ENCODE measurements at regions not wholly inside any gene's neighbourhood (a gene's known extent, or its start where the extent isn't known, plus 50 kb on each side); places are given as distances from the start of the nearest gene placed in this dataset.

GRCh38 chr6:78670802-78671201, 196.5 kb upstream of the IRAK1BP1 start:
- TF ChIP-seq, protein P1, sequence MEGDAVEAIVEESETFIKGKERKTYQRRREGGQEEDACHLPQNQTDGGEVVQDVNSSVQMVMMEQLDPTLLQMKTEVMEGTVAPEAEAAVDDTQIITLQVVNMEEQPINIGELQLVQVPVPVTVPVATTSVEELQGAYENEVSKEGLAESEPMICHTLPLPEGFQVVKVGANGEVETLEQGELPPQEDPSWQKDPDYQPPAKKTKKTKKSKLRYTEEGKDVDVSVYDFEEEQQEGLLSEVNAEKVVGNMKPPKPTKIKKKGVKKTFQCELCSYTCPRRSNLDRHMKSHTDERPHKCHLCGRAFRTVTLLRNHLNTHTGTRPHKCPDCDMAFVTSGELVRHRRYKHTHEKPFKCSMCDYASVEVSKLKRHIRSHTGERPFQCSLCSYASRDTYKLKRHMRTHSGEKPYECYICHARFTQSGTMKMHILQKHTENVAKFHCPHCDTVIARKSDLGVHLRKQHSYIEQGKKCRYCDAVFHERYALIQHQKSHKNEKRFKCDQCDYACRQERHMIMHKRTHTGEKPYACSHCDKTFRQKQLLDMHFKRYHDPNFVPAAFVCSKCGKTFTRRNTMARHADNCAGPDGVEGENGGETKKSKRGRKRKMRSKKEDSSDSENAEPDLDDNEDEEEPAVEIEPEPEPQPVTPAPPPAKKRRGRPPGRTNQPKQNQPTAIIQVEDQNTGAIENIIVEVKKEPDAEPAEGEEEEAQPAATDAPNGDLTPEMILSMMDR (conservative IDR thresholded peaks at IDR 0.05; ENCODE audit: low read depth, low read length) = no peak
- TF ChIP-seq EZH2 (IDR thresholded peaks at IDR 0.05; ENCODE audit: borderline replicate concordance, low read depth, low read length, poor library complexity, severe bottlenecking) = no peak
